GM12873 (cell line): ENCODE measurements at regions not wholly inside any gene's neighbourhood (a gene's known extent, or its start where the extent isn't known, plus 50 kb on each side); places are given as distances from the start of the nearest gene placed in this dataset.

Source experiments
- CTCF ChIP-seq: IDR thresholded peaks from 2 replicates; pipeline ENCODE4 v1.5.1; 2012; ENCODE audit warnings: low read depth, mild to moderate bottlenecking, moderate library complexity, low read length, control low read depth; ENCODE audit not compliant: insufficient read depth; ENCODE audit errors: missing control alignments

- no peak for TF ChIP-seq CTCF
Measured at GRCh38 chr1:118736322-118736721, 251.8 kb downstream of the TBX15 start.

- TF ChIP-seq CTCF: no peak
Measured at GRCh38 chr1:118717893-118718292, 270.2 kb downstream of the TBX15 start.

GRCh38 chr1:118716775-118717174 is 271.4 kb downstream of the TBX15 start:
- no peak for TF ChIP-seq CTCF

GRCh38 chr1:118711356-118711755 is 276.8 kb downstream of the TBX15 start:
- no peak for TF ChIP-seq CTCF

GRCh38 chr1:118698911-118699310 is 289.2 kb downstream of the TBX15 start:
- no peak for TF ChIP-seq CTCF

GRCh38 chr1:118692143-118692542 is 296.0 kb downstream of the TBX15 start:
- no peak for TF ChIP-seq CTCF

- TF ChIP-seq CTCF: no peak
Measured at GRCh38 chr1:118688891-118689290, 299.3 kb downstream of the TBX15 start.

GRCh38 chr1:118661769-118662320 is 326.3 kb downstream of the TBX15 start:
- no peak for TF ChIP-seq CTCF
